GM18861 (cell line): ENCODE measurements at regions not wholly inside any gene's neighbourhood (a gene's known extent, or its start where the extent isn't known, plus 50 kb on each side); places are given as distances from the start of the nearest gene placed in this dataset.

Experiments used
- ATAC-seq: cut with Tn5 transposase; IDR thresholded peaks from one replicate; pipeline ENCODE4 v1.9.1; 2021; ENCODE audit not compliant: unreplicated experiment

DNA sequence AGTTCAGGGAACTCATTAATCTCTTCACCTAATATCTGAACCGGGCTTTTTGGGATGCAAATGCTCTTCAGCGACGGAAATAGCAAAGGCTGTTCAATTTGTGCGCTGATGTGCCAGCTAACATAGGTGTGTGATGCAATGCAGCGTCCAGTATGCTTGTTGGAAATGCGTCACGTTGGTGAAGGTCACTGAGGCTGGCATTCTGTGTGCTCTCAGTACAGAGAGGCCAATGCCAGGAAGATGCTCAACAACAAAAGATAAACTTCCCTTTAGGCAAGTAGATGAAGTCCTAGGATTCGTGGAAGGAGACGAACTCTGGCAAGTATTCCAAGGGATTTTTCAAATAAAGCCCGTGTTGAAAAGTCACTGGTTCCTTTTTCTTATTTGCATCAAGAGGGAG, 649.5 kb upstream of the MKI67 start:
- ATAC-seq = no peak

DNA sequence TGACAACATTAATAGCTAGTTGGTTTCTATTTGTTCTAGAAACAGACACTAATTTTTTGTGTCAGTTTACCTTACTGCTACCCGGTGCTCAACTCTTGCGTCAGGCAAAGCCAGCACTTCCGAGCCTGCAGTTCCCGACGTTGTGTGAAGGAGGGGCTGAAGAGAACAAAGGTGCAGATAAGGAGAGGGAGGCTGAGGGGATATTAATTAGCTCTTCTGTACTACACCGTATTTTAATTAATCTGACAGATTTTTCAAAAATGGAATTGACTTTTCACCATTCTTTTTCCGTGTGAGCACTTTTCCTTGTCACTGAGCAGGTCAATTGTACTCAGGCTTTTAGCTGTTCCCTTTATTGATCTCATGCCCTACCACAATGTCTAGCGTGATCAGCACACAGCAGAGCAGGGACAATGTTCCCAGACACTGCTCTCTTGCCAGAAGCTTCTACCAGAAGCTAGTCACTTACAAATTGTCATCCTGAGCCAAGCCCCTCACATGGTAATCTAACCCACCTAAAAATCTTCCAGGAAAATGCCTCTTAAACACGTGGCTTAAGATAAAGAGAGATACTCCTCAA, 650.5 kb upstream of the MKI67 start:
- ATAC-seq = no peak

DNA sequence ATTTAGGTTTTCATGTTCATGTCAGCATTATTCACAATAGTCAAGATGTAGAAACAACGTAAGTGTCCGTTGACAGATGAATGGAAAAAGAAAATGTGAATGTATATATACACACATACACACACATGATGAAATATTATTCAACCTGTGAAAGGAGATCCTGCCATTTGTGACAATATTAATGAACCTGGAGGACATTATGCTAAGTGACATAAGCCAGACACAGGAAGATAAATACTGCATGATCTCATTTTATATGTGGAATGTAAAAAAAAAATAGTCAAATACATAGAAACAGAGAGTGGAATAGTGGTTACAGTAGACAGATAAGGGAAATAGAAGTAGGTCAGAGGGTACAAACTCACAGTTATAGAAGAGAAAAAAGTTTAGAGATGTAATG, 651.1 kb upstream of the MKI67 start:
- ATAC-seq = no peak

DNA sequence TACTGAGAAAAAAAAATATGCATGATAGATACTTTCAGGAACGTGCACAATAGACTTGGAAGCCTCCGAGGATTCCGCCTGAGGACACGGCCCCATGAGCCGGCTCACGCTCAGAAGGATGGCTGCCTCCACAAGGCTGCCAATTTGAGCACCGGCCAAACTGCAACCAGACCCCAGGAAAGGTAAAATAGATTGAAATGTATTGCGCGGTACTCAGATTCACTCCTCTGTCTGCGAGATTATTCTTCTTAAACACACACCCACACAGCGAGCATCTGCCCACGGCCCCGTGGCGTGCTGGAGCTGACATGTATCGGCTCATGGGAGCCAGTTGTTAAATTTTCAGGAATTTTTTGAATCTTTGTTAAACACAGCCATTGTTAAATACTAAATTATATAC, 653.2 kb upstream of the MKI67 start:
- no peak for ATAC-seq

DNA sequence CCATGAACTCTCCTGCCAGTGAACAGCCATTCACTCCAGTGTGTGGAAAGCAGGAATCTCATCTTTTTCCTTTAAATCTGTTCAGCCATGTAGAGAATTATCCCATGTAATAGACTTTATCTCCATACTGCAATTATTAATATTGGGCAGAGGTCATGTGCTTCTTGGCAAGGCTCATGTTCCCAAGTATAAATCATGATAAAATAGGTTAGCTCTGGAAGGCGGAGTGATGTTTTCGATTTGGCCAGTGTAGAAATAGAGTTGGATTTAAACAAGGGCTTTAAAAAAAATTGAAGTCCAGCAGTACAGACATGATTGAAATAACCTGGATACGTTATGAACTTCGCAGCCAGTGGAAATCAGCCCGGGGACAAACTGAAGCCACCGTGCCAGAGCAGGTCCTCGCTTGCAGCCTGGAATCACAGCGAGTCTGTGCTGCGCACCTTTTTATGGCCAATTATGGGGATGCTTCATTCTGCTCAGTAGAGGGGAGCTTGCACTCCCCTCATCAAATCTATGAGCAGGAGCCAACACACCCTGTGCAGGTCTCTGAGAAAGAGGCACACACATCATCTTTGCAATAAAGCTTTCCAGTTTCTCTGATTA, 654.0 kb upstream of the MKI67 start:
- ATAC-seq = no peak

DNA sequence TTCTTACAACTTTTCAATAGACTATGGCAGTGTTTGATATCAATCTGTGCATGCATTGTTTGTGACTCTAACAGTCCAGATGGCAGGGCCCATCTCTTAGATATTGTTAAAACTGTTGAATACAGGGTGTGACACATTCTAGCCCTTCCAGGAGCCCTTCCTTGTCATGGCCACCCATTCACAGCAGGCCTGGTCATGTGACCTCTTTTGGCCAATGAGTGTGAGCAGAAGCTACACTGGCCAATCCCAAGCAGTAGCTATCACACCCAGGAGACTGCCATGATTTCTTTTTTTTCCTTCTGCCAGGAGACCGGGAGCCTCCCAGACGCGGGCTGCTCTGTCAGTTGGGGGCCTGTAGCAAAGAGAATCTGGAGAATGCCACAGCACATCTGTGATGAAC, 655.4 kb upstream of the MKI67 start:
- no peak for ATAC-seq

DNA sequence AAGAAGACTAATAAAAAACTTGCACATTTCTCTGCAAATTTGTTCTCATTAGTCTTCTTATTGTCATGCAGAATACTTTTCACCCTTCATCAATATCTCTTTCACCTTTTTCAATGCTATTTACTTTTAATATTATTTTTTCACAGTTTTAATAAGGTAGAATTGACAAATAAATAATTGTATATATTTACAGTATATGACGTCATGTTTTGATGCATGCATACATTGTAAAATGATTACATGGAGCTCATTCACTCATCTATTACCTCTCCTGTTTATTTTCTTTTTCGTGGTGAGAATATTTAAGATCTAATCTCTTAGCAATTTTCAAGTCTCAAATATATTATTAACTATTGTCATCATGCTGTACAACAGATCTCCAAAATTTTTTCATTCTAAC, 658.2 kb upstream of the MKI67 start:
- no peak for ATAC-seq

DNA sequence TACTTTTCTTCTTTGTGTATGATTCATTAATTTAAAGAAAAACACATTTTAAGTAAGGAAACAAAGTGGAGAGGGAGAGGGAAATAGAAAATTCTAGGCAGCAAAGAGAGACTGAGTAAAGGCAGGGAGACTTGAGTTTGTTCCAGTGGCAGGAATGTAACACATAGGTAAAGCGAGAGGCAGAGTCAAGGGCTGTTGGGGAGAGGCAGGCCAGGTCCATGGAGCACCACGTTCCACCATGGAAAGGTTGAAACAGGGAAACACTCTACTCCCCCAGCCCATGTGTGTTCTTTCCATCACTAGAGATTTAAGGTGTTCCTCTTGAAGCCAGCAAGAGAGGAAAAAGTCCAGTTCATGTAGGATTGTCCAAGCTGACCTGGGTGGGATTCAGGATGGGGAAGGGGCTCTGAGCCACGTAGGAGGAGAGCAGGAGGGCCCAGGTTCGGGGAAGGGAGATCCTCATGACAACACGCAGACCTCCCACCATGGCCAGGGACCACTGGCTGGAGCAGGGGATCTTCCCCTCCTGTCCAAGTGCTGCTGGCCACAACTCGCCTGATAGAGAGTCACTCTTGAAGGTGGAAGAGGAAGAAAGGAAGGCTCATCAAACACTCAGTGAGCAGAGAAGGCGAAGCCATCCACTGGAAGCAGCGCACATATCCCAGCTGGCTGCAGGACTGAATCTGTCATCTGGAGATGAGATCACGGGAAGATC, 666.4 kb upstream of the MKI67 start:
- ATAC-seq = no peak

DNA sequence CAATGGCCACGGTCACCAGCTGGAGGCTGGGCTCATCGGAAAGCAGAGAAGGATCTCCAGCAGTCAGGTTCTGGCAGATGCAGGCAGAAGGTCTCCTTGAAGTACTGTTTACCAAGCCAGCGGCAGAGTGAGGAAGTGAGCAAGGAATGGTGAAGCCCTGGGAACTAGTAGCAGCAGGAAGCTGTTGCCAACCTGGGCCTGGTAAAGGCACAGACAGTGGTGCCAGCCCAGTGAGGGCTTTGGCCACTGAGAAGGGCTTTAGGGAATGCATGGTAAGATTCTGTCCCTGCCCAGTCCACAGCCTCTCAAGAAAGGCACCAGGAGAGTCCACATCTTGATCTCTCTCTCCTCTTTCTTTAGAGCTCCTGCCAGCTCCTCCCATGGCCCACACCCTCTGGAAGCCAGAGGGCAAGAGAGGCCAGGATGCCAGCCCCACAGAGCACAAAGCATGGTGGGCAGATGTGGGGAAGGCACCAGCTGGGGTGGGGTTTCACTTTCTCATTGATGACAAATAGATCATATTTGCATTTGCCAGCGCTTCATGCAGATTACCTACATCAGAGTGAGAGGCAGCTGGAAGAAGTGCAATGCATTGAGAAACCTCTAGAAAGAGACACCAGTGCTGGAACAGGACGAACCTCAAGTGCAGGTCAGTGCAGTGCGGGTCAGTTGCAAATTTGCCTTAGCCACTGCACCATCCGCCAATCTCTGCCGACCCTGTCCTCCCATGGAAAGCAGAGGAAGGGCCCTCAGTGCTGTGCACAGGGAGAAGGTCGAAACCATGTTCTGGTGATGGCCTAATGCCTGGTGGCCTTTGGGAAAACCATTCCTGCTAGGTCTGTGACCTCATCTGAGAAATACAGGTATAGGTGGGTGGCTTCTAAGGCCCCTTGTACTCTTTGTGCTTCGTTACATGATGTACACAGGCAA, 667.8 kb upstream of the MKI67 start:
- no peak for ATAC-seq

DNA sequence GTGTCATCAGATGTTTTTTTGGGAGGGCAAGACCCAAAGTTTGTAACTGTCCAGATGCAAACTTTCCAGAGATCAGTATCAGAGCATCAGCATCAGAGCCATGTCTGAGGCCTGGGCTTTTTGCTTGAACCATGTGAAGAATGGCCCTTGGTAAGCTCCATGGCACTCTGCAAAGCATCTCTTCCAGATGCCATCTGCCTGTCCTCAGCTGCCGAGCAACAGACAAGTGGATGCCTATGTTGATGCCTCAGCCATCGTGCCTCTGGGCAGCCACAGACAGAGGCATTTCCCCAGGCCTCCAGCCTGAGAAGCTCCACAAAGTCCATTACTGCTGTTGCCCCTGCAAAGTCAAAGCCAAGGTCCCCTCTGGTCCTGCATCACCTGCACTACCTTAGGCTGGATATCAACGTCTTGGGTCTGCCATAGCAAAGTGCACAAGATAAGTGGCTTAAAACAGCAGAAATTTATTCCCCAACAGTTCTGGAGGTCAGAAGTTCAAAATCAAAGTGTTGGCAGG, 670.2 kb upstream of the MKI67 start:
- ATAC-seq = no peak

DNA sequence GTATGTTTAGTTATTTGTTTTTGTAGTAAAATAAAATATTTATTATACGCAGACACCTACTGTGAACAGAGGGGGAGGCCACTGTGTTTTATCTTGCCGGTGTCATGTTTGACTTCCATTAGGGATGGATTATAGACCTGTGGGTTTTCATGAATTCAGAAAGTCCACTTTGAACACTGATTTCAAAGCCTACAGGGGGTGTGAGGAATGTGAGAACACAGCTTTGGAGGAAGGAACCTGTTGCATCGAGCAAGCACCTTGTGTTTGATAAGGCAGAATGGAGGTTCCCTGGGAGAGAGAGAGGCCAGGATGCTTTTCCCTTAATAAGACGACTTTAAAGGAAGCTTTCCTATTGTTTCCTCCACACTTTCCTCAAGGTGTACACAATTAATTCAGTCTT, 665.0 kb upstream of the MGMT start:
- ATAC-seq = no peak

DNA sequence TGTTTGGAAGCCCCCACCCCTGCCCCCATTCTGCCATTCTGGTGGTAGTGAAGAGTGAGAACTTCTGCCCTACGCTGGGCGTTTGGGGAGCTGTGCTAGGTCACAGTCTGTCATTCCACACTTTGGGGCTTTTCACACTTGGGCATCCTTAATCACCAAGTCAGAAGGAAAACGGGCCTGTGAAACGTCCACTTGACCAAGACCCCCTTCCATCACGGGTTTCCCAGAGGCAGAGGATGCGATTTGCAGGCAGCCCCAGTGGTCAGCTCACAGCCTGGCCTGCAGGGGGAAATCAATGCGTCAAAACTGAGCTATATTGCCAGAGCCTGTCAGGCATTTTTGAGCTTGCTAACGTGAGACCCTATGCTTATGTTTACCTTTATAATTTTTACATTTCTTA, 663.3 kb upstream of the MGMT start:
- no peak for ATAC-seq

DNA sequence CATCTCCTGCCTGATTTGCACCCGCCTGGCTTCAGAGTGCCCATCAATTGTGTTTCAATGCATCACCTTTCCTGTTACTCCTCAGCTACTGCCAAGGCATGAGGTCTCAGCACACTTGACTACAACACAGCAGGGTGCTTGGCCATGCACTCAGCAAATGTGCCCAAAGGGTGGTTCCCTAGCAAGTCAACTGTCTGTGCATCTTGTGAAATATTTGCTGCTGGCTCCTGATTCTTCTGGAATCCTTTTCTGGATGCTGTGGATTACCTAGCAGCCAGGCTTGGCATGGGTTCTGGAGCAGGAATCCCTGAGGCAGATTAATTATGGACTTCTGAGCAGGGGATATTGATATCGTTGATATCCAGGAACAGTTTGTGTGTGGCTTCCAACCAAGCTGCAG, 662.6 kb upstream of the MGMT start:
- no peak for ATAC-seq

DNA sequence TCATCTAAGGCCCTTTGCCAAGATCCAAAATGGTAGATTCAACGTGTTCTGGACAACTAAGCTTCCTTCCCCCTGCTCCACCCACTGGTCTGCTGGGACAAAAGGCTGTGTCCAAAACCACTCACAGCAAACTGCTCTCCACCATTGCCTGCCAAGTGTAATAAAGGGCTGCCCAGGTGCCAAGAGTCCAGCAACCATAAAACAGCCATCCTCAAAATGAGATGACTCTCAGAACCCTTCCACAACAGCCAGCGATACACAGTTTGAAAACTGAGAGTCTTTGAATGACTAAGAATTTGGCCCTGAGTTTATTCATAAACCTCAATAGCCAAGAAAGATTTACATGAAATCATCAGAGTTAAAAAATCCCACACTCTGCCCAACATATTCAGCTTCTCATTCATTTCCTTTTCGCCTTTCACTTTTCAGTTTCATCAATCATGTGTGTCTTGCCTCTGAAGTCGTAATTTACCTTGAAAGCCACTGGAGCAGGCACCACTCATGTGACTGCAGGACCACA, 658.1 kb upstream of the MGMT start:
- ATAC-seq = no peak

DNA sequence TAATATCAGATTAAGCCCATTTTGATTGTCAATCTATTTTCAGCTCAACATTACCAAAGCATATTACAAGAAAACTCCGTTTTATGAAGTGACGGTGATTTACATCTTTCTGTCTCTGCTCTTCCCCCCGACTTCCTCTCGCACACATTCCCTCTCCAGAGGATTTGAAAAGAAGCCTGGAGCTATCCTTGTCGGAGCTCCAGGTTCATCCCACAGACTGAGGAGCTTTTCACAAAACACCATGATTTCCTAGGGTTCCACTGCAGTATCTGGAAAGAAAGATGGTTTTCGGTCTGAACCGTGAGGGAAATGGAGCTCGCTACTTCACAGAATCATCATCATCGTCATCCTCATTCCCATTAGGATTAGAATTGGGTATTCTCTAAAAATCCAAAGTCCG, 655.5 kb upstream of the MGMT start:
- ATAC-seq = no peak

DNA sequence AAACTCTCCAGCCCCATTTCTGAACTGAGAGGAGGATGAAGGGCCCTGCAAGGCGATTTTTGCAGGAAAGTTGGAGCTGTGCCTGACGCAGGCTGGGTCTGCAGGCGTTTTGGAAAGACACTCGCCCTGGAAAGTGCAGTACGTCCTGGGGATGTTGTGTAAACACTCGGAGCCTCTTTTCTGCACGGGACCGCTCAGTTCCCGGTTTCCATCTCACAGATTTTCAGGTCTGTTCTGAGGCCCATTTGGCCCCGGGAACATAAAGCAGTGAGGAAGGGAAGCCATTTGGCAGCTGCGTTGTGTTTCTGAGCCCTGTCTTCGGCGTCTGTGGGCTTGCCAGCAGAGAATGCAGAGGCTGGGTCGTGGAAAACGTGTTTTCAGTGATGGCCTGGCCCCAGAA, 655.0 kb upstream of the MGMT start:
- ATAC-seq = no peak

DNA sequence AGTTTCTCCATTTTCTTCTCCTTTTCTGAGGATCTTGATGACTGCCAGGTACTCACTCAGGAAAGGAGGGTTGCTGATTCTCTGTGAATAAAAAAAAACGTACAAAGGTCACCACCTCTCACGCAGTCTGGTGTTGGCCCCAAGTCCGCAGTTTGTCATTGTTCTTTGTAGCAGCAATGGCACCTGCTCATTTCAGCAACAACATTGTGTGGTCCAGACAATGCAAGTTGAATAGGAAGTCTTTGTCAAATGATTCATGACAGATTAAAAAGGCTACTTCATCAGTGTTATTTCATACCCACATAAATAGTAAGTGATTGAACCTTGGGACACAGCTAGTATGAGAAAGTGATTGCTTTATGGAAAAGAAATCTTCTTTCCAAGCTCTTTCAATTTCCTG, 653.5 kb upstream of the MGMT start:
- ATAC-seq = no peak

DNA sequence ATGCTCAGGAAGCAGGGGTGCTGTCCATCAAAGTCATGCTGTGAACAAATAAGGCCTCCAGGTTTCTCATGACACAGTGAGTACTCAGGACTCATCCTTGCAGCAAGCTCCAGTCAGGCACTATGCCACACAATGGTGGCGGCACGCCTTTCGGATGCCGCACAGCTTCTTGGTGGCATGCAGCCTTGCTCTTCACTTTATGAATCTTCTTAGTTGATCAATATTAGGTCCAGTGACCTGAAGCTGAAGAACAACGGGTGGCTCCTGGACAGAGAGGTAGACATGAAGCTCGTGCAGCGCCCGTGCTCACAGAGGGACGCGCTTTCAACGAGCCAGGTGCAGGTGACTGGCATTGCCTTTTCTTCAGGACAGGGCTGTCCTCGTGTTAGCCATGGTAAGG, 653.0 kb upstream of the MGMT start:
- no peak for ATAC-seq

DNA sequence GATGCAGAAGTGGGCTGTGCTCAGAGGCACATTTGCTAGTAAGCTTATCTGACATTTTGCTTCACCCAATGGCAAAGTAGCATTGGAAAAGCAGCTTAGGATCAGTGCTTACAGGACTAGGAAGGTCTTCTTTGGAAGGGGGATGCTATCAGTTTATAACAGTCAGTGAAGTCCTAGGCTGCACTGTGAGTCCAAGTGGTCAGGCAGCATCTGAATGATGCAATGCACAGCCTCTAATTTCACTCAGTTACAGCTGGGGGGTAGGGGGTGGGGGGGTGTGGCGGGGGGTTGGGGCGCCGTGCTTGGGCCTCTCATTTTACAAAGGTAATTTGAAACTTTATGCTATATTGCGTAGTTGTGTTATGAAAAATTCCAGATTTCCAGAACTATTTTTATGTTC, 652.3 kb upstream of the MGMT start:
- no peak for ATAC-seq

DNA sequence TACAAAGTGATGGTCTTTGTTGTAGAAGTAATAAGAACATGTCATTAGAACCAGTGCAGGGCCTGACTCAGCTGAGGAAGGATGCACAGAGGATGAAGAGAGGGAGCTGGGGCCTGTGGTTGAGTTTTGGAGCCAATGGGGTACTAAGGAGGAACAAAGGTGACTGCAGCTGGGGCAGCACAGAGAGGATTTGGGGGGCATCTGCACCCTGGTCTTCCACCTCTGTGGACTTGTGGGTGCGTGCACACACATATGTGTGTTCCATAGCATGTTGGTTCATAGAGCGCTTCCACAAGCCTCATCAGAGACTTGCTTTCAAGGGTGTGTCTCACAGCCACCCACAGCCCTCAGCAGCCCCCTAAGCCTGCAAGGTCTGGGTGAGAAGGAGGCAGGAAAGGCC, 650.3 kb upstream of the MGMT start:
- no peak for ATAC-seq

DNA sequence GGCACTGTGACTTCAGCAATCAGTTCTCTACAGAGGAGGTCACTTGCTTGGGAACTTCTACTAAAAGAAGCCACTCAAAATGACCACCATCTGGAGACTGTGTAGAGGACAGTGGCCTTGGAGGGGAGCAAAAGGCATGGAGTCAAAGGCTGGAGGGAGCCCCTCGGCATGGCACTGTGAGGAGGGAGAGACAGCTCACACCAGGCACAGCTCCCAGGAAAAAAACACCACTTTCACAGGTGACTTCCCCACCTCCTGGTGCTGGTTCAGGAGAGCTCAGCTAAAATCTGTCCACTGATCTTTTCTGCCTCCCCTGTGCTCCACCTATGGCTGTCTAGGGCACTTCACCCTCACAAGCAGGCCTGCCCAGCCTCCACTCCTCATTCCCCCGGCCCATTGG, 649.4 kb upstream of the MGMT start:
- no peak for ATAC-seq
